SK-N-MC (cell line): ENCODE measurements at regions not wholly inside any gene's neighbourhood (a gene's known extent, or its start where the extent isn't known, plus 50 kb on each side); places are given as distances from the start of the nearest gene placed in this dataset.

Experiments
- EZH2 ChIP-seq: fragments of 200-600 bp; sonication (generic); IDR thresholded peaks from one replicate; pipeline ENCODE4 v1.6.1; 2017; ENCODE audit warnings: antibody characterized with exemption
- FOXP2 ChIP-seq: optimal IDR thresholded peaks from 2 replicates; pipeline ENCODE3; 2011; ENCODE audit warnings: mild to moderate bottlenecking, moderate library complexity; ENCODE audit not compliant: insufficient read depth; ENCODE audit errors: extremely low read length, control extremely low read depth
- POLR2AphosphoS5 ChIP-seq: IDR thresholded peaks from 2 replicates; pipeline ENCODE4 v1.6.1; 2012; ENCODE audit warnings: mild to moderate bottlenecking, low read depth, low read length, borderline replicate concordance

DNA sequence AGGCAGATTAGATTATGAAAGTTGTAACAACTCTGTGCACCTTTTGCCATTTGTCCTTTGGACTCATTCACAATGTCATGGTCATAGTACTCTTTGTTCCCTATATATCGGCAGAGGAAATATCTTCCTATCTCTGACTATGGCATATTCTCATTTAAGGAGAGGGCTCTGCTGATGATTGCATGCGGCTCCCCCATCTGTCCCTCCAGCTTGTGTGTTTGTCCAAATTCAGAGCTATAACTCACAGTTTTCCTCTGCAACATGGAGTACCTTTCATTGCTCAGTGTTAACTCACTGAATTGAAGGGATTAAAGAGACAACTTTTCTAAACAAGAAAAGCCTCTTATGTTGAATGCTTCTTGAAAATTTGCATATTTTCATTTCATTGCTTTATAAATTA, 145.5 kb downstream of the OTUD1 start:
- TF ChIP-seq EZH2, result no peak
- no peak for TF ChIP-seq POLR2AphosphoS5
- no peak for TF ChIP-seq FOXP2
